WTC11 (cell line): ENCODE measurements at regions not wholly inside any gene's neighbourhood (a gene's known extent, or its start where the extent isn't known, plus 50 kb on each side); places are given as distances from the start of the nearest gene placed in this dataset.

ENCODE experiments used
- ATAC-seq: fragments of 200-7000 bp; cut with Tn5 transposase; 2 replicates; pipeline ENCODE4 v1.10.0; 2021; ENCODE audit warnings: mild to moderate bottlenecking, moderate library complexity
- CTCF ChIA-PET: fragments of 300-600 bp; sonication (Branson Sonifier 250); formaldehyde crosslinking; loops from one replicate; lab custom pipeline; 2021; ENCODE audit warnings: antibody characterized with exemption; lab: Charles Lee
- POLR2A ChIA-PET: fragments of 350-600 bp; sonication (Branson Sonifier 250); formaldehyde crosslinking; loops from one replicate; lab custom pipeline; 2021; ENCODE audit warnings: antibody characterized with exemption; lab: Charles Lee
- DNase-seq: peaks from one replicate; pipeline ENCODE4 v3.0.0; 2021; ENCODE audit warnings: low spot score
- H3K27ac Mint-ChIP-seq: 2 replicates; pipeline ENCODE4 v1.8.0; 2021; ENCODE audit warnings: mixed read lengths
- H3K27me3 Mint-ChIP-seq: 2 replicates; pipeline ENCODE4 v1.8.0; 2021; ENCODE audit warnings: low read depth, mild to moderate bottlenecking, moderate library complexity, mixed read lengths
- H3K36me3 Mint-ChIP-seq: 2 replicates; pipeline ENCODE4 v1.8.0; 2021; ENCODE audit warnings: mixed read lengths
- H3K4me1 Mint-ChIP-seq: 2 replicates; pipeline ENCODE4 v1.8.0; 2022; ENCODE audit warnings: mixed read lengths
- H3K4me3 Mint-ChIP-seq: 2 replicates; pipeline ENCODE4 v1.8.0; 2021; ENCODE audit warnings: mild to moderate bottlenecking, moderate library complexity, mixed read lengths
- H3K9me3 Mint-ChIP-seq: 2 replicates; pipeline ENCODE4 v1.8.0; 2021; ENCODE audit warnings: mixed read lengths
- CBFB ChIP-seq: sonication (generic); formaldehyde crosslinking; IDR thresholded peaks from 2 replicates; pipeline ENCODE4 v1.8.1; 2022; ENCODE audit warnings: mild to moderate bottlenecking, low read depth, missing genetic modification reagents
- CDX4 ChIP-seq: fragments of 250-450 bp; sonication (Bioruptor Pico); IDR thresholded peaks from 2 replicates; pipeline ENCODE4 v1.9.0; 2021; ENCODE audit warnings: moderate library complexity, mild to moderate bottlenecking, inconsistent platforms, borderline replicate concordance
- E2F1 ChIP-seq: sonication (generic); formaldehyde crosslinking; IDR thresholded peaks from 2 replicates; pipeline ENCODE4 v1.8.0; 2022; ENCODE audit warnings: mild to moderate bottlenecking, missing genetic modification reagents
- FOXK1 ChIP-seq: sonication (generic); formaldehyde crosslinking; IDR thresholded peaks from 2 replicates; pipeline ENCODE4 v1.8.0; 2022; ENCODE audit warnings: mild to moderate bottlenecking, moderate library complexity, missing genetic modification reagents
- IRF2 ChIP-seq: sonication (generic); formaldehyde crosslinking; IDR thresholded peaks from 2 replicates; pipeline ENCODE4 v1.8.0; 2022; ENCODE audit warnings: low read depth, missing genetic modification reagents, borderline replicate concordance
- KAT7 ChIP-seq: sonication (generic); formaldehyde crosslinking; IDR thresholded peaks from 2 replicates; pipeline ENCODE4 v1.8.1; 2023; ENCODE audit warnings: missing genetic modification reagents, mild to moderate bottlenecking, borderline replicate concordance
- MXD4 ChIP-seq: fragments of 250-450 bp; sonication (Bioruptor Pico); IDR thresholded peaks from 2 replicates; pipeline ENCODE4 v1.8.0; 2021; ENCODE audit warnings: mild to moderate bottlenecking, moderate library complexity, borderline replicate concordance
- MYBL2 ChIP-seq: sonication (generic); formaldehyde crosslinking; IDR thresholded peaks from 2 replicates; pipeline ENCODE4 v1.8.1; 2023; ENCODE audit warnings: mild to moderate bottlenecking, moderate library complexity, missing genetic modification reagents
- RORB ChIP-seq: fragments of 250-450 bp; sonication (Bioruptor Pico); IDR thresholded peaks from 2 replicates; pipeline ENCODE4 v1.9.0; 2021; ENCODE audit warnings: mild to moderate bottlenecking
- SMAD3 ChIP-seq: sonication (generic); formaldehyde crosslinking; IDR thresholded peaks from 2 replicates; pipeline ENCODE4 v1.8.0; 2022; ENCODE audit warnings: missing genetic modification reagents, mild to moderate bottlenecking, borderline replicate concordance
- TEAD1 ChIP-seq: sonication (generic); formaldehyde crosslinking; IDR thresholded peaks from 2 replicates; pipeline ENCODE4 v1.8.0; 2022; ENCODE audit warnings: mild to moderate bottlenecking, missing genetic modification reagents
- TP53 ChIP-seq: sonication (generic); formaldehyde crosslinking; IDR thresholded peaks from 2 replicates; pipeline ENCODE4 v1.8.1; 2023; ENCODE audit warnings: mild to moderate bottlenecking, missing genetic modification reagents
- ZBTB21 ChIP-seq: sonication (generic); formaldehyde crosslinking; IDR thresholded peaks from 2 replicates; pipeline ENCODE4 v1.8.1; 2023; ENCODE audit warnings: mild to moderate bottlenecking, missing genetic modification reagents, borderline replicate concordance
- ZBTB43 ChIP-seq: sonication (generic); formaldehyde crosslinking; IDR thresholded peaks from 2 replicates; pipeline ENCODE4 v1.8.1; 2023; ENCODE audit warnings: mild to moderate bottlenecking, missing genetic modification reagents
- ZNF263 ChIP-seq: sonication (generic); formaldehyde crosslinking; IDR thresholded peaks from 2 replicates; pipeline ENCODE4 v1.8.1; 2022; ENCODE audit warnings: low read depth, mild to moderate bottlenecking, moderate library complexity, missing genetic modification reagents
- ZNF416 ChIP-seq: fragments of 250-450 bp; sonication (Bioruptor Pico); IDR thresholded peaks from 2 replicates; pipeline ENCODE4 v1.9.0; 2021; ENCODE audit warnings: mild to moderate bottlenecking, inconsistent platforms
- ZNF671 ChIP-seq: fragments of 250-450 bp; sonication (Bioruptor Pico); IDR thresholded peaks from 2 replicates; pipeline ENCODE4 v1.8.0; 2021; ENCODE audit warnings: mild to moderate bottlenecking
- ZSCAN18 ChIP-seq: fragments of 250-450 bp; sonication (Bioruptor Pico); IDR thresholded peaks from 2 replicates; pipeline ENCODE4 v2.1.2; 2022; ENCODE audit warnings: mild to moderate bottlenecking, moderate library complexity
- TF ChIP-seq, protein P1 (sequence below): sonication (generic); formaldehyde crosslinking; IDR thresholded peaks from 2 replicates; pipeline ENCODE4 v1.8.1; 2023; ENCODE audit warnings: mild to moderate bottlenecking, missing genetic modification reagents, moderate library complexity
- TF ChIP-seq, protein P2 (sequence below): sonication (generic); formaldehyde crosslinking; IDR thresholded peaks from 2 replicates; pipeline ENCODE4 v1.8.1; 2023; ENCODE audit warnings: mild to moderate bottlenecking, moderate library complexity, missing genetic modification reagents
- TF ChIP-seq, protein P3 (sequence below): sonication (generic); formaldehyde crosslinking; IDR thresholded peaks from 2 replicates; pipeline ENCODE4 v1.8.1; 2023; ENCODE audit warnings: mild to moderate bottlenecking, missing genetic modification reagents, borderline replicate concordance

DNA sequence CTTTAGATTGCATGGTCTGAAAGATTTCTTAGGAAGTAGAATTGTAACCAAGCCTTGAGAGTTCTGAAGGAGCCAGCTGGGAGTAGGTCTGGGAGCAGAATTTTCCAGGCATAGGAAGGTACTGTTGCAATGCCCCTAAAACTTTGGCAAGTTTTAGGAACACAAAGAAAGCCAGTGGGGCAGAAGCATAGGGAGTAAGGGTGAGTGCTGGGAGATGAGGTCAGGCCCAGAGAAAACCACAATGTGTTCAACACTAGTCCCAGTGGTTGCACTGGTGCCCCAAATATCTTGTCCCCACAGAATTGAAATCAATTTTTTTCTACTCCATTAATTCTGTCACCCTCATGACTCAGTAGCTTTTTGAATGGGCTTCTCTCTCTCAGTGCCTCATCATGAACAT is 120.7 kb upstream of the GALNT15 start:
- ATAC-seq (no peak), DNase-seq (no peak)
- ChIA-PET POLR2A (no interaction called here), CTCF (interaction anchor here (2.2 kb wide), 1 partner anchor 125 kb away, joined by 13 read pairs; no protein-coding TSS in a partner anchor)
- no peak overlapping the region for H3K4me3 Mint-ChIP-seq
- H3K9me3 Mint-ChIP-seq = no peaks in the 10 kb centered on the region
- no peak for TF ChIP-seq SMAD3
- TF ChIP-seq ZSCAN18 = no peak
- TF ChIP-seq MYBL2 = no peak
- peaks cover 4% of the 10 kb centered on the region for H3K4me1 Mint-ChIP-seq
- no peaks in the 10 kb centered on the region for H3K27me3 Mint-ChIP-seq
- H3K27ac Mint-ChIP-seq = no peak overlapping the region
- no peaks in the 10 kb centered on the region for H3K36me3 Mint-ChIP-seq

DNA sequence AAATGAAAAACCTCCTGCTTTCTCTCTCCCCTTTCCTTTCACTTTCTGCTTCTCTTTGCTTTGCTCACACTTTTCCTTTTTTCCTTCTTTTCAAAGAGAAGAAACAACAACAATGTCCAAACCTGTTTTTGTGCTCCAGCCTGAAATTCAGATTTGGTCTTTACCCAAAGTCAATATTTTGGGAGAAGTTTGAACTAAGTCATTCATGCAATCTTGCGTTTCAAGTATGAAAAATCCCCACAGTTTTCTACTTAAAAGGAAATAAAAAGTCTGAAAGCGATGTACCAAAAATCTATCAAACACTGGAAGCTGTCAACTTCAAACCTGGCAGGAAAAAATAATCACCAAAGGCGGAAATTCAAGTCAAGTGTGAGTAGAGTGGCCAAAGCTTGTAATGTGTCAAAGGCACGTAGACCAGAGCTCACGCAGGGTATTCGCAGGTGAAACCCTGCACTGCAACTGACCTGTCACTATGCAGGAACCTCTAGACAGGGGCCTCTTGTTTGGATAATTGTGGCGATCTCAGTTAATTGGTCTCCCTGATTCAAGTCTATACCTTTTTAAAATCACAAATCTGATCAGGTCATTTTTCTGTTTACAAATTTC is 118.8 kb upstream of the GALNT15 start:
- Mint-ChIP-seq H3K27ac (no peak overlapping the region), H3K4me3 (no peak overlapping the region), H3K36me3 (no peaks in the 10 kb centered on the region), H3K27me3 (no peaks in the 10 kb centered on the region; the same call in 1 of the 2 replicates), H3K9me3 (no peaks in the 10 kb centered on the region; the same call in 1 of the 2 replicates), H3K4me1 (peaks cover 4% of the 10 kb centered on the region)
- TF ChIP-seq MXD4 (CRISPR knock-in tag) = no peak
- no peak for TF ChIP-seq TEAD1 (CRISPR knock-in tag)
- TF ChIP-seq TP53 (CRISPR knock-in tag) = no peak
- no peak for TF ChIP-seq IRF2 (CRISPR knock-in tag)
- TF ChIP-seq ZNF671 (CRISPR knock-in tag) = no peak
- TF ChIP-seq CDX4 = no peak
- no peak for TF ChIP-seq ZBTB43 (CRISPR knock-in tag)
- no peak for TF ChIP-seq SMAD3
- TF ChIP-seq, protein P1, sequence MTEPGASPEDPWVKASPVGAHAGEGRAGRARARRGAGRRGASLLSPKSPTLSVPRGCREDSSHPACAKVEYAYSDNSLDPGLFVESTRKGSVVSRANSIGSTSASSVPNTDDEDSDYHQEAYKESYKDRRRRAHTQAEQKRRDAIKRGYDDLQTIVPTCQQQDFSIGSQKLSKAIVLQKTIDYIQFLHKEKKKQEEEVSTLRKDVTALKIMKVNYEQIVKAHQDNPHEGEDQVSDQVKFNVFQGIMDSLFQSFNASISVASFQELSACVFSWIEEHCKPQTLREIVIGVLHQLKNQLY (CRISPR knock-in tag) = no peak
- TF ChIP-seq ZNF263 (CRISPR knock-in tag) = no peak
- TF ChIP-seq, protein P2, sequence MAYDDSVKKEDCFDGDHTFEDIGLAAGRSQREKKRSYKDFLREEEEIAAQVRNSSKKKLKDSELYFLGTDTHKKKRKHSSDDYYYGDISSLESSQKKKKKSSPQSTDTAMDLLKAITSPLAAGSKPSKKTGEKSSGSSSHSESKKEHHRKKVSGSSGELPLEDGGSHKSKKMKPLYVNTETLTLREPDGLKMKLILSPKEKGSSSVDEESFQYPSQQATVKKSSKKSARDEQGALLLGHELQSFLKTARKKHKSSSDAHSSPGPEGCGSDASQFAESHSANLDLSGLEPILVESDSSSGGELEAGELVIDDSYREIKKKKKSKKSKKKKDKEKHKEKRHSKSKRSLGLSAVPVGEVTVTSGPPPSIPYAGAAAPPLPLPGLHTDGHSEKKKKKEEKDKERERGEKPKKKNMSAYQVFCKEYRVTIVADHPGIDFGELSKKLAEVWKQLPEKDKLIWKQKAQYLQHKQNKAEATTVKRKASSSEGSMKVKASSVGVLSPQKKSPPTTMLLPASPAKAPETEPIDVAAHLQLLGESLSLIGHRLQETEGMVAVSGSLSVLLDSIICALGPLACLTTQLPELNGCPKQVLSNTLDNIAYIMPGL (CRISPR knock-in tag) = no peak
- TF ChIP-seq ZBTB21 = no peak
- TF ChIP-seq, protein P3, sequence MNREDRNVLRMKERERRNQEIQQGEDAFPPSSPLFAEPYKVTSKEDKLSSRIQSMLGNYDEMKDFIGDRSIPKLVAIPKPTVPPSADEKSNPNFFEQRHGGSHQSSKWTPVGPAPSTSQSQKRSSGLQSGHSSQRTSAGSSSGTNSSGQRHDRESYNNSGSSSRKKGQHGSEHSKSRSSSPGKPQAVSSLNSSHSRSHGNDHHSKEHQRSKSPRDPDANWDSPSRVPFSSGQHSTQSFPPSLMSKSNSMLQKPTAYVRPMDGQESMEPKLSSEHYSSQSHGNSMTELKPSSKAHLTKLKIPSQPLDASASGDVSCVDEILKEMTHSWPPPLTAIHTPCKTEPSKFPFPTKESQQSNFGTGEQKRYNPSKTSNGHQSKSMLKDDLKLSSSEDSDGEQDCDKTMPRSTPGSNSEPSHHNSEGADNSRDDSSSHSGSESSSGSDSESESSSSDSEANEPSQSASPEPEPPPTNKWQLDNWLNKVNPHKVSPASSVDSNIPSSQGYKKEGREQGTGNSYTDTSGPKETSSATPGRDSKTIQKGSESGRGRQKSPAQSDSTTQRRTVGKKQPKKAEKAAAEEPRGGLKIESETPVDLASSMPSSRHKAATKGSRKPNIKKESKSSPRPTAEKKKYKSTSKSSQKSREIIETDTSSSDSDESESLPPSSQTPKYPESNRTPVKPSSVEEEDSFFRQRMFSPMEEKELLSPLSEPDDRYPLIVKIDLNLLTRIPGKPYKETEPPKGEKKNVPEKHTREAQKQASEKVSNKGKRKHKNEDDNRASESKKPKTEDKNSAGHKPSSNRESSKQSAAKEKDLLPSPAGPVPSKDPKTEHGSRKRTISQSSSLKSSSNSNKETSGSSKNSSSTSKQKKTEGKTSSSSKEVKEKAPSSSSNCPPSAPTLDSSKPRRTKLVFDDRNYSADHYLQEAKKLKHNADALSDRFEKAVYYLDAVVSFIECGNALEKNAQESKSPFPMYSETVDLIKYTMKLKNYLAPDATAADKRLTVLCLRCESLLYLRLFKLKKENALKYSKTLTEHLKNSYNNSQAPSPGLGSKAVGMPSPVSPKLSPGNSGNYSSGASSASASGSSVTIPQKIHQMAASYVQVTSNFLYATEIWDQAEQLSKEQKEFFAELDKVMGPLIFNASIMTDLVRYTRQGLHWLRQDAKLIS (CRISPR knock-in tag) = no peak
- TF ChIP-seq RORB = no peak
- no peak for TF ChIP-seq FOXK1
- no peak for TF ChIP-seq KAT7 (CRISPR knock-in tag)
- TF ChIP-seq ZNF416 (CRISPR knock-in tag) = no peak
- TF ChIP-seq CBFB (CRISPR knock-in tag) = no peak
- no peak for TF ChIP-seq E2F1
- peak; percentile 49 for ATAC-seq
- no peak for DNase-seq
- POLR2A ChIA-PET = no interaction called here
- CTCF ChIA-PET = interaction anchor here (0.5 to 1.6 kb wide), 4 partner anchors 81 to 296 kb away, joined by 3 to 10 read pairs (median 4); no protein-coding TSS in a partner anchor
